NCI-H1092 (cell line): ENCODE measurements at regions not wholly inside any gene's neighbourhood (a gene's known extent, or its start where the extent isn't known, plus 50 kb on each side); places are given as distances from the start of the nearest gene placed in this dataset.

ENCODE experiments used
- DNase-seq: peaks from one replicate; lab custom pipeline; 2025; lab: John Stamatoyannopoulos, UW

- no peak for DNase-seq
These were observed 1171.4 kb downstream of the TBC1D22A start for GRCh38 chr22:47933891-47934290.

GRCh38 chr22:47933226-47933625 lies 1170.8 kb downstream of the TBC1D22A start:
- no peak for DNase-seq

- no peak for DNase-seq
These were observed 1167.3 kb downstream of the TBC1D22A start for GRCh38 chr22:47929646-47930185.

- no peak for DNase-seq
These were observed 1166.6 kb downstream of the TBC1D22A start for GRCh38 chr22:47929073-47929472.

- DNase-seq = no peak
These were observed 1166.2 kb downstream of the TBC1D22A start for GRCh38 chr22:47928631-47929030.

- no peak for DNase-seq
These were observed 1165.3 kb downstream of the TBC1D22A start for GRCh38 chr22:47927648-47928210.

GRCh38 chr22:47923011-47923427 lies 1160.6 kb downstream of the TBC1D22A start:
- no peak for DNase-seq

- no peak for DNase-seq
These were observed 1159.5 kb downstream of the TBC1D22A start for GRCh38 chr22:47921906-47922305.

- no peak for DNase-seq
These were observed 1158.0 kb downstream of the TBC1D22A start for GRCh38 chr22:47920380-47920959.

- DNase-seq = no peak
These were observed 1157.4 kb downstream of the TBC1D22A start for GRCh38 chr22:47919893-47920292.

- DNase-seq = peak; percentile 32
These were observed 1156.6 kb downstream of the TBC1D22A start for GRCh38 chr22:47919001-47919441.

- no peak for DNase-seq
These were observed 1155.9 kb downstream of the TBC1D22A start for GRCh38 chr22:47918276-47918921.

- no peak for DNase-seq
These were observed 1152.1 kb downstream of the TBC1D22A start for GRCh38 chr22:47914481-47915097.

GRCh38 chr22:47902646-47903180 lies 1140.3 kb downstream of the TBC1D22A start:
- no peak for DNase-seq

GRCh38 chr22:47901911-47902310 lies 1139.5 kb downstream of the TBC1D22A start:
- DNase-seq = no peak

- no peak for DNase-seq
These were observed 1137.4 kb downstream of the TBC1D22A start for GRCh38 chr22:47899894-47900293.

- DNase-seq = no peak
These were observed 1136.5 kb downstream of the TBC1D22A start for GRCh38 chr22:47898946-47899345.

GRCh38 chr22:47891609-47892008 lies 1129.2 kb downstream of the TBC1D22A start:
- DNase-seq = no peak

GRCh38 chr22:47888817-47889216 lies 1126.4 kb downstream of the TBC1D22A start:
- DNase-seq = no peak

GRCh38 chr22:47884775-47885174 lies 1122.3 kb downstream of the TBC1D22A start:
- DNase-seq = no peak

GRCh38 chr22:47884200-47884599 lies 1121.8 kb downstream of the TBC1D22A start:
- no peak for DNase-seq

- DNase-seq = no peak
These were observed 1121.3 kb downstream of the TBC1D22A start for GRCh38 chr22:47883757-47884156.

GRCh38 chr22:47879346-47879745 lies 1116.9 kb downstream of the TBC1D22A start:
- no peak for DNase-seq
